Esophagus squamous epithelium (tissue), 4 donors: ENCODE measurements at regions not wholly inside any gene's neighbourhood (a gene's known extent, or its start where the extent isn't known, plus 50 kb on each side); places are given as distances from the start of the nearest gene placed in this dataset.

Experiments used
- CTCF ChIP-seq, 6 experiments: fragments of 450-650 bp in 4 of 6; fragments of 200-600 bp in 2 of 6; sonication (generic) in 2 of 6; IDR thresholded peaks; one replicate each; pipeline ENCODE4 v1.5.1; 2016 to 2019; ENCODE audit warnings: antibody characterized with exemption in 6 of 6, mild to moderate bottlenecking in 4 of 6, moderate library complexity in 4 of 6
- POLR2A ChIP-seq, 4 donors: fragments of 450-650 bp; IDR thresholded peaks; one replicate each; pipeline ENCODE4 v1.6.1; 2017; ENCODE audit warnings: antibody characterized with exemption in 4 of 4, mild to moderate bottlenecking in 4 of 4, moderate library complexity in 3 of 4

- no peak for TF ChIP-seq CTCF (IDR thresholded peaks at IDR 0.05)
- no peak for TF ChIP-seq POLR2A (IDR thresholded peaks at IDR 0.05)
Observed at GRCh38 chr6:138640028-138640427, 133.5 kb upstream of the CCDC28A start.
